ENCODE measurements at regions not wholly inside any gene's neighbourhood (a gene's known extent, or its start where the extent isn't known, plus 50 kb on each side); places are given as distances from the start of the nearest gene placed in this dataset.
"Not testable (repeated sequence)": the region's sequence is repeated elsewhere in the genome, so short reads cannot be mapped to it uniquely, and the experiment has no call there.

- H3K36me3 Mint-ChIP-seq (ENCODE audit: low read depth), result no peaks in the 10 kb centered on the region
- TF ChIP-seq CTCF (IDR thresholded peaks at IDR 0.05), result no peak
- DNase-seq (no peak), ATAC-seq (no peak)
- H3K4me1 Mint-ChIP-seq (ENCODE audit: low read depth), result no peaks in the 10 kb centered on the region
- ChIA-PET CTCF (no interaction called here), POLR2A (no interaction called here)
- H3K4me3 Mint-ChIP-seq, result no peak overlapping the region
- H3K27ac Mint-ChIP-seq, result no peak overlapping the region
- H3K27me3 Mint-ChIP-seq, result peaks cover 6% of the 10 kb centered on the region
- peaks cover 7% of the 10 kb centered on the region for H3K9me3 Mint-ChIP-seq
- intact Hi-C loops (cut with micrococcal nuclease), result no loop called here
Observed at GRCh38 chr7:47180516-47180826, 401.4 kb downstream of the TNS3 start.

GRCh38 chr7:47179812-47180515, 401.9 kb downstream of the TNS3 start:
- Mint-ChIP-seq H3K36me3 (ENCODE audit: low read depth) (no peaks in the 10 kb centered on the region), H3K27me3 (peaks cover 6% of the 10 kb centered on the region), H3K27ac (no peak overlapping the region), H3K9me3 (peaks cover 7% of the 10 kb centered on the region), H3K4me3 (no peak overlapping the region), H3K4me1 (ENCODE audit: low read depth) (no peaks in the 10 kb centered on the region)
- no peak for ATAC-seq
- peak; percentile 22 for DNase-seq
- peak; percentile 35 for TF ChIP-seq CTCF (IDR thresholded peaks at IDR 0.05)
- CTCF ChIA-PET, result no interaction called here
- POLR2A ChIA-PET, result no interaction called here
- intact Hi-C loops (cut with micrococcal nuclease), result no loop called here

GRCh38 chr7:47172602-47173539, 409.0 kb downstream of the TNS3 start:
- H3K27me3 Mint-ChIP-seq; POLR2A ChIA-PET; H3K27ac Mint-ChIP-seq; CTCF ChIA-PET; H3K36me3 Mint-ChIP-seq (ENCODE audit: low read depth); DNase-seq; H3K4me1 Mint-ChIP-seq (ENCODE audit: low read depth); H3K4me3 Mint-ChIP-seq; intact Hi-C loops (cut with micrococcal nuclease); ATAC-seq; H3K9me3 Mint-ChIP-seq: not testable (repeated sequence)

GRCh38 chr7:47170516-47170915, 411.4 kb downstream of the TNS3 start:
- TF ChIP-seq CTCF (IDR thresholded peaks at IDR 0.05), result no peak
- no peaks in the 10 kb centered on the region for H3K27me3 Mint-ChIP-seq
- no peak overlapping the region for H3K27ac Mint-ChIP-seq
- H3K36me3 Mint-ChIP-seq (ENCODE audit: low read depth), result no peaks in the 10 kb centered on the region
- POLR2A ChIA-PET, result no interaction called here
- no peak overlapping the region for H3K4me3 Mint-ChIP-seq
- H3K4me1 Mint-ChIP-seq (ENCODE audit: low read depth), result no peaks in the 10 kb centered on the region
- CTCF ChIA-PET, result no interaction called here
- no peak for ATAC-seq
- no peaks in the 10 kb centered on the region for H3K9me3 Mint-ChIP-seq
- DNase-seq, result no peak
- intact Hi-C loops (cut with micrococcal nuclease), result no loop called here

- intact Hi-C loops (cut with micrococcal nuclease), result no loop called here
- H3K4me3 Mint-ChIP-seq, result no peak overlapping the region
- H3K36me3 Mint-ChIP-seq (ENCODE audit: low read depth), result no peaks in the 10 kb centered on the region
- H3K27me3 Mint-ChIP-seq, result peaks cover 2% of the 10 kb centered on the region
- no peaks in the 10 kb centered on the region for H3K4me1 Mint-ChIP-seq (ENCODE audit: low read depth)
- no peak for DNase-seq
- no peak for ATAC-seq
- POLR2A ChIA-PET, result no interaction called here
- CTCF ChIA-PET, result no interaction called here
- H3K27ac Mint-ChIP-seq, result no peak overlapping the region
- no peaks in the 10 kb centered on the region for H3K9me3 Mint-ChIP-seq
- TF ChIP-seq CTCF (IDR thresholded peaks at IDR 0.05), result no peak
Observed at GRCh38 chr7:47154791-47155190, 427.1 kb downstream of the TNS3 start.
